H9 (cell line): ENCODE measurements at regions not wholly inside any gene's neighbourhood (a gene's known extent, or its start where the extent isn't known, plus 50 kb on each side); places are given as distances from the start of the nearest gene placed in this dataset.

Experiments
- DNase-seq: peaks from one replicate; pipeline ENCODE4 v3.0.0-alpha.2; 2017
- H2AFZ ChIP-seq: one replicate; pipeline ENCODE4 v1.6.1; 2013; ENCODE audit warnings: mild to moderate bottlenecking, low read length, control low read depth, moderate library complexity
- H2AK5ac ChIP-seq: 2 replicates; pipeline ENCODE4 v1.6.1; 2013; ENCODE audit warnings: low read length, control low read depth, mixed read lengths; ENCODE audit not compliant: insufficient read length
- H2BK120ac ChIP-seq: one replicate; pipeline ENCODE4 v1.6.1; 2013; ENCODE audit warnings: low read depth, mild to moderate bottlenecking, low read length, control low read depth, inconsistent platforms; ENCODE audit not compliant: poor library complexity, severe bottlenecking
- H2BK12ac ChIP-seq: 2 replicates; pipeline ENCODE4 v1.6.1; 2013; ENCODE audit warnings: low read length, control low read depth, mixed read lengths, low read depth; ENCODE audit not compliant: insufficient read length
- H2BK15ac ChIP-seq: 2 replicates; pipeline ENCODE4 v1.6.1; 2013; ENCODE audit warnings: low read depth, low read length, control low read depth
- H2BK20ac ChIP-seq: one replicate; pipeline ENCODE4 v1.6.1; 2013; ENCODE audit warnings: low read depth, mild to moderate bottlenecking, low read length, control low read depth, inconsistent platforms; ENCODE audit not compliant: poor library complexity, severe bottlenecking
- H2BK5ac ChIP-seq: 2 replicates; pipeline ENCODE4 v1.6.1; 2013; ENCODE audit warnings: low read length, control low read depth, mixed read lengths; ENCODE audit not compliant: insufficient read length
- H3K14ac ChIP-seq: 2 replicates; pipeline ENCODE4 v1.6.1; 2013; ENCODE audit warnings: low read length, control low read depth; ENCODE audit not compliant: insufficient read depth
- H3K18ac ChIP-seq: 2 replicates; pipeline ENCODE4 v1.6.1; 2013; ENCODE audit warnings: low read depth, mild to moderate bottlenecking, mixed read lengths, low read length, control low read depth; ENCODE audit not compliant: insufficient read length
- H3K23ac ChIP-seq: 2 replicates; pipeline ENCODE4 v1.6.1; 2013; ENCODE audit warnings: low read length, control low read depth, mixed read lengths, low read depth; ENCODE audit not compliant: insufficient read length
- H3K23me2 ChIP-seq: 2 replicates; pipeline ENCODE4 v1.6.1; 2013; ENCODE audit warnings: low read depth, mild to moderate bottlenecking, mixed read lengths, low read length, control low read depth; ENCODE audit not compliant: insufficient read length, poor library complexity, severe bottlenecking
- H3K27ac ChIP-seq: 2 replicates; pipeline ENCODE4 v1.5.1; 2013; ENCODE audit warnings: low read length, control low read depth, mixed read lengths, low read depth; ENCODE audit not compliant: insufficient read length
- H3K27me3 ChIP-seq: 2 replicates; pipeline ENCODE4 v1.6.1; 2013; ENCODE audit warnings: low read length, control low read depth, inconsistent platforms; ENCODE audit not compliant: insufficient read depth
- H3K4ac ChIP-seq: 2 replicates; pipeline ENCODE4 v1.6.1; 2013; ENCODE audit warnings: low read depth, mild to moderate bottlenecking, control low read depth, inconsistent platforms, low read length, moderate library complexity
- H3K4me1 ChIP-seq: 2 replicates; pipeline ENCODE4 v1.6.1; 2013; ENCODE audit warnings: low read length, control low read depth, inconsistent platforms; ENCODE audit not compliant: insufficient read depth
- H3K4me2 ChIP-seq: 2 replicates; pipeline ENCODE4 v1.6.1; 2013; ENCODE audit warnings: low read length, control low read depth, mixed read lengths; ENCODE audit not compliant: insufficient read length, insufficient read depth
- H3K56ac ChIP-seq: 2 replicates; pipeline ENCODE4 v1.6.1; 2013; ENCODE audit warnings: low read depth, mild to moderate bottlenecking, mixed read lengths, low read length, control low read depth; ENCODE audit not compliant: insufficient read length
- H3K79me1 ChIP-seq: 2 replicates; pipeline ENCODE4 v1.6.1; 2013; ENCODE audit warnings: low read depth, mild to moderate bottlenecking, moderate library complexity, low read length, control low read depth, inconsistent platforms; ENCODE audit not compliant: insufficient read depth, poor library complexity, severe bottlenecking
- H3K79me2 ChIP-seq: 2 replicates; pipeline ENCODE4 v1.6.1; 2013; ENCODE audit warnings: low read length, control low read depth, inconsistent platforms; ENCODE audit not compliant: insufficient read depth
- H3K9ac ChIP-seq: 2 replicates; pipeline ENCODE4 v1.6.1; 2013; ENCODE audit warnings: low read length, control low read depth, mixed read lengths; ENCODE audit not compliant: insufficient read length; ENCODE audit errors: extremely low read depth
- H3K9me3 ChIP-seq: one replicate; pipeline ENCODE4 v1.6.1; 2013; ENCODE audit warnings: low read depth, low read length, inconsistent platforms; ENCODE audit not compliant: control insufficient read depth
- H3T11ph ChIP-seq: one replicate; pipeline ENCODE4 v1.6.1; 2013; ENCODE audit warnings: mild to moderate bottlenecking, low read length, control low read depth, inconsistent platforms
- H4K20me1 ChIP-seq: one replicate; pipeline ENCODE4 v1.6.1; 2013; ENCODE audit not compliant: control insufficient read depth, insufficient read length, insufficient read depth
- H4K5ac ChIP-seq: 2 replicates; pipeline ENCODE4 v1.6.1; 2013; ENCODE audit warnings: low read depth, mild to moderate bottlenecking, mixed read lengths, low read length, control low read depth; ENCODE audit not compliant: insufficient read length
- H4K8ac ChIP-seq: replicated peaks from 2 replicates; pipeline ENCODE4 v1.6.1; 2013; ENCODE audit warnings: low read length, control low read depth, mixed read lengths, low read depth; ENCODE audit not compliant: insufficient read length
- H4K91ac ChIP-seq: 2 replicates; pipeline ENCODE4 v1.6.1; 2013; ENCODE audit warnings: low read depth, mild to moderate bottlenecking, moderate library complexity, mixed read lengths, low read length, control low read depth; ENCODE audit not compliant: insufficient read length
- H3K27ac Mint-ChIP-seq, 3 experiments: 2 replicates in 2 of 3; 3 replicates in 1 of 3; pipeline ENCODE4 v1.8.0; 2020 to 2021; ENCODE audit warnings: mixed read lengths in 3 of 3, mild to moderate bottlenecking in 1 of 3, moderate library complexity in 1 of 3
- H3K27me3 Mint-ChIP-seq: 2 replicates; pipeline ENCODE4 v1.8.0; 2021; ENCODE audit warnings: low read depth, mild to moderate bottlenecking, moderate library complexity, mixed read lengths
- H3K36me3 Mint-ChIP-seq, 3 experiments: 2 replicates in 2 of 3; 3 replicates in 1 of 3; pipeline ENCODE4 v1.8.0; 2020 to 2021; ENCODE audit warnings: low read depth in 3 of 3, mixed read lengths in 3 of 3; ENCODE audit not compliant: insufficient read depth in 1 of 3
- H3K4me1 Mint-ChIP-seq, 2 experiments: 2 replicates each; pipeline ENCODE4 v1.8.0; 2020; ENCODE audit warnings: mixed read lengths in 2 of 2
- H3K4me3 Mint-ChIP-seq, 2 experiments: 2 replicates in 1 of 2; 3 replicates in 1 of 2; pipeline ENCODE4 v1.8.0; 2020 to 2021; ENCODE audit warnings: mild to moderate bottlenecking in 2 of 2, mixed read lengths in 2 of 2, moderate library complexity in 1 of 2
- H3K9me3 Mint-ChIP-seq, 2 experiments: 2 replicates in 1 of 2; 3 replicates in 1 of 2; pipeline ENCODE4 v1.8.0; 2020; ENCODE audit warnings: mild to moderate bottlenecking in 2 of 2, mixed read lengths in 2 of 2, moderate library complexity in 1 of 2
- CTCF ChIP-seq: fragments of 200-600 bp; sonication (generic); conservative IDR thresholded peaks from 3 replicates; pipeline ENCODE4 v1.8.0; 2021; ENCODE audit warnings: antibody characterized with exemption, mild to moderate bottlenecking
- WGBS: extraction: QIAGEN DNeasy Blood & Tissue Kit; methylation state at CpG from one replicate; pipeline ENCODE4 v1.1.7; 2013; ENCODE audit warnings: missing lambda C conversion rate, low lambda C conversion rate, mixed read lengths; ENCODE audit not compliant: insufficient read length; ENCODE audit errors: extremely low coverage; 5-methylcytosine and 5-hydroxymethylcytosine counted together

DNA sequence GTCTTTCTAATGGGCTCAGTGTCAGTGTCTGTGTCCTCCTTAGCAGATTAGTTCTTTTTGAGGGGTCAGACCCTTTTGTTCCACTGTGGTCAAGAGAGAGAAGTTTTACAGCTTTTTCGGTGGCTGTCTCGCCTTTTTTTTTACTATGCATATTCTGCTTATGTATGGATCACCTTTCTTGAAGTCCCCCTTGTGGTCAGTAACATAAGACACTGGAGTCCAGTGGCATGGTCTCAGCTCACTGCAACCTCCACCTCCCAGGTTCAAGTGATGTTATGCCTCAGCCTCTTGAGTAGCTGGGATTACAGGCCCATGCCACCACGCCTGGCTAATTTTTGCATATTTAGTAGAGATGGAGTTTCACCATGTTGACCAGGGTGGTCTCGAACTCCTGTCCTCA is 54.0 kb upstream of the PGRMC2 start:
- Histone ChIP-seq H2BK120ac (no peak overlapping the region), H3K14ac (no peak overlapping the region), H2BK20ac (no peak overlapping the region), H4K8ac (no peak overlapping the region), H4K5ac (no peak overlapping the region), H2AFZ (no peak overlapping the region), H3K4ac (no peak overlapping the region), H4K20me1 (no peaks in the 10 kb centered on the region), H3K79me2 (no peaks in the 10 kb centered on the region), H2BK12ac (no peak overlapping the region), H3K4me1 (no peaks in the 10 kb centered on the region), H3K56ac (no peak overlapping the region), H3K9me3 (no peaks in the 10 kb centered on the region), H3K23me2 (no peaks in the 10 kb centered on the region), H3K79me1 (no peaks in the 10 kb centered on the region), H2AK5ac (no peak overlapping the region), H3T11ph (no peak overlapping the region), H3K9ac (no peak overlapping the region), H2BK5ac (no peak overlapping the region), H2BK15ac (no peak overlapping the region), H4K91ac (no peak overlapping the region), H3K27me3 (no peaks in the 10 kb centered on the region), H3K4me2 (no peak overlapping the region), H3K18ac (no peak overlapping the region), H3K23ac (no peak overlapping the region), H3K27ac (no peak overlapping the region)
- no peaks in the 10 kb centered on the region for H3K27me3 Mint-ChIP-seq
- H3K36me3 Mint-ChIP-seq: no peaks in the 10 kb centered on the region; a peak in 1 of 7 replicates
- peak; percentile 46 for TF ChIP-seq CTCF
- no peaks in the 10 kb centered on the region; a peak in 1 of 5 replicates for H3K9me3 Mint-ChIP-seq
- H3K4me1 Mint-ChIP-seq: peaks cover 9 to 11% of the 10 kb centered on the region in 2 experiments
- DNase-seq: no peak
- no peak overlapping the region for H3K4me3 Mint-ChIP-seq
- no peak overlapping the region for H3K27ac Mint-ChIP-seq
- no CpG with 5 or more reads among the region's 4 CpGs for WGBS
